PFSK-1 (cell line): ENCODE measurements at regions not wholly inside any gene's neighbourhood (a gene's known extent, or its start where the extent isn't known, plus 50 kb on each side); places are given as distances from the start of the nearest gene placed in this dataset.

ENCODE experiments used
- POLR2AphosphoS5 ChIP-seq: IDR thresholded peaks from 2 replicates; pipeline ENCODE4 v1.6.1; 2012; ENCODE audit warnings: low read depth, mild to moderate bottlenecking, control low read depth, low read length, moderate library complexity
- REST ChIP-seq, 2 experiments: IDR thresholded peaks; 2 replicates each; pipeline versions ENCODE4 v1.6.1 to v1.8.0; 2011 to 2012; ENCODE audit warnings: low read depth in 2 of 2, low read length in 2 of 2, control low read depth in 1 of 2, inconsistent platforms in 1 of 2, mild to moderate bottlenecking in 1 of 2, moderate library complexity in 1 of 2; ENCODE audit not compliant: insufficient read depth in 1 of 2

DNA sequence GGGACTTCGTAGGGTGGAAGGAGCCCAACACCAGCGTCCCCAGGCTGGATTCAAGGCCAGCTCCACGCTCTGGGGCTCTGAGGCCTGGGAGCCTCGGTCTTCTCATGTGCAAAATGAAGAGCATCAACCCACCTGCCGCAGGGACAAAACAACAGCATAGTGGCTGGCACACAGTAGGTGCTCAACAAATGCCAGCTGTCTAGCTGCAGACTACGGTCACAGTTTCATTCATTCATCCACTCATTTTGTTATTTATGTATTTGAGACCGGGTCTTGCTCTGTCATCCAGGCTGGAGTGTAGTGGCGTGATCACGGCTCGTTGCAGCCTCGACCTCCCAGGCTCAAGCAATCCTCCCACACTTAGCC lies 60.7 kb downstream of the CEBPB start:
- no peak for TF ChIP-seq REST (IDR thresholded peaks at IDR 0.05; ENCODE audit: insufficient read depth in 1 of 2, low read depth in 2 of 2, low read length in 2 of 2)
- TF ChIP-seq POLR2AphosphoS5 = no peak
